ENCODE measurements at regions not wholly inside any gene's neighbourhood (a gene's known extent, or its start where the extent isn't known, plus 50 kb on each side); places are given as distances from the start of the nearest gene placed in this dataset.

- no peak overlapping the region for H2AFZ ChIP-seq (ENCODE audit: low read depth, low read length)
- no peak overlapping the region for H3K27ac ChIP-seq (ENCODE audit: low read length)
- no peaks in the 10 kb centered on the region for H3K79me2 ChIP-seq (replicated peaks; ENCODE audit: insufficient read depth, low read length)
- no peaks in the 10 kb centered on the region for H3K27me3 ChIP-seq (ENCODE audit: insufficient read depth, low read depth, low read length)
- TF ChIP-seq SMC3 (conservative IDR thresholded peaks at IDR 0.05; ENCODE audit: poor library complexity) (no peak), REST (IDR thresholded peaks at IDR 0.05; ENCODE audit: borderline replicate concordance) (no peak), EZH2 (IDR thresholded peaks at IDR 0.05; ENCODE audit: borderline replicate concordance, insufficient read depth, low read length, poor library complexity, severe bottlenecking) (no peak), CTCF (IDR thresholded peaks at IDR 0.05; ENCODE audit: poor library complexity, severe bottlenecking) (no peak), EP300 (conservative IDR thresholded peaks at IDR 0.05; ENCODE audit: poor library complexity, severe bottlenecking) (no peak), RAD21 (conservative IDR thresholded peaks at IDR 0.05) (no peak), POLR2AphosphoS5 (IDR thresholded peaks at IDR 0.05) (no peak), TAF1 (IDR thresholded peaks at IDR 0.05; ENCODE audit: low read depth) (no peak), MXI1 (conservative IDR thresholded peaks at IDR 0.05; ENCODE audit: poor library complexity, severe bottlenecking) (no peak)
- H3F3A ChIP-seq (ENCODE audit: insufficient read depth, low read length, poor library complexity, severe bottlenecking), result no peaks in the 10 kb centered on the region
- H3K4me2 ChIP-seq (ENCODE audit: low read length), result no peak overlapping the region
- H3K4me3 ChIP-seq (ENCODE audit: low read length), result no peak overlapping the region
- H3K36me3 ChIP-seq (ENCODE audit: insufficient read depth, low read length), result no peaks in the 10 kb centered on the region
- no peaks in the 10 kb centered on the region for H3K9me3 ChIP-seq (ENCODE audit: low read length)
- H4K20me1 ChIP-seq (ENCODE audit: insufficient read depth), result no peaks in the 10 kb centered on the region
- H3K9ac ChIP-seq (ENCODE audit: low read length), result no peak overlapping the region
- no peaks in the 10 kb centered on the region for H3K9me2 ChIP-seq (ENCODE audit: insufficient read depth, low read length)
Measured at GRCh38 chr2:16397681-16398475, 267.8 kb downstream of the CYRIA start.

DNA sequence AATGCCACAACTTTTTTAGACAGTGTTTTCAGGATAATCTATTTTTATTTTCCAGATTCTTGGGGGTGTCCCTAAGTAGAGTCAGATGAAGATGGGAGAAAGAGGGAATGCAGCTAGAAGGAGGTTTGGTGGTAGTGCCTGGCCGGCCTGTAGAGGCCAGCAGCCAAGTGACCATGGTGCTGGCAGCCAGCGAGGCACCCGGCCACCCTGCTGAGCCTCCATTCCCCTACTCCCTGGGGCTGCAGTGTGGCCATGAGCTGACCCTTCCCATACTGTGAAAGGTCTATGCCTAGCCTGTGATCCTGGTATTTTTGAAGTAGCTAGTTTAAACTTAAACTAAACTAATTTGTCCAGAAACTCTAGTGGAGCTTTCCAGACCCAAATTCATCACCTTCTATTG is 268.6 kb downstream of the CYRIA start:
- no peak overlapping the region for H3K9ac ChIP-seq (ENCODE audit: low read length)
- no peaks in the 10 kb centered on the region for H3K36me3 ChIP-seq (ENCODE audit: insufficient read depth, low read length)
- TF ChIP-seq RAD21 (conservative IDR thresholded peaks at IDR 0.05) (no peak), POLR2AphosphoS5 (IDR thresholded peaks at IDR 0.05) (no peak), EZH2 (IDR thresholded peaks at IDR 0.05; ENCODE audit: borderline replicate concordance, insufficient read depth, low read length, poor library complexity, severe bottlenecking) (no peak), EP300 (conservative IDR thresholded peaks at IDR 0.05; ENCODE audit: poor library complexity, severe bottlenecking) (no peak), MXI1 (conservative IDR thresholded peaks at IDR 0.05; ENCODE audit: poor library complexity, severe bottlenecking) (no peak), CTCF (IDR thresholded peaks at IDR 0.05; ENCODE audit: poor library complexity, severe bottlenecking) (no peak), REST (IDR thresholded peaks at IDR 0.05; ENCODE audit: borderline replicate concordance) (no peak), SMC3 (conservative IDR thresholded peaks at IDR 0.05; ENCODE audit: poor library complexity) (no peak), TAF1 (IDR thresholded peaks at IDR 0.05; ENCODE audit: low read depth) (no peak)

More for the DNA sequence above, 268.6 kb downstream of the CYRIA start:
- H2AFZ ChIP-seq (ENCODE audit: low read depth, low read length), result no peak overlapping the region
- H3K27ac ChIP-seq (ENCODE audit: low read length), result no peak overlapping the region
- H3K4me3 ChIP-seq (ENCODE audit: low read length), result no peak overlapping the region
- H3F3A ChIP-seq (ENCODE audit: insufficient read depth, low read length, poor library complexity, severe bottlenecking), result no peaks in the 10 kb centered on the region
- no peaks in the 10 kb centered on the region for H3K9me3 ChIP-seq (ENCODE audit: low read length)
- H4K20me1 ChIP-seq (ENCODE audit: insufficient read depth), result no peaks in the 10 kb centered on the region
- no peaks in the 10 kb centered on the region for H3K9me2 ChIP-seq (ENCODE audit: insufficient read depth, low read length)
- H3K79me2 ChIP-seq (replicated peaks; ENCODE audit: insufficient read depth, low read length), result no peaks in the 10 kb centered on the region
- no peaks in the 10 kb centered on the region for H3K27me3 ChIP-seq (ENCODE audit: insufficient read depth, low read depth, low read length)
- H3K4me2 ChIP-seq (ENCODE audit: low read length), result no peak overlapping the region
